Upper lobe of left lung (tissue), 4 donors: ENCODE measurements at regions not wholly inside any gene's neighbourhood (a gene's known extent, or its start where the extent isn't known, plus 50 kb on each side); places are given as distances from the start of the nearest gene placed in this dataset.

Experiments
- CTCF ChIP-seq, 6 experiments: fragments of 450-650 bp in 4 of 6; fragments of 200-600 bp in 2 of 6; sonication (generic) in 2 of 6; IDR thresholded peaks; one replicate each; pipeline ENCODE4 v1.5.1; 2016 to 2019; ENCODE audit warnings: antibody characterized with exemption in 6 of 6
- POLR2A ChIP-seq, 4 donors: fragments of 450-650 bp; IDR thresholded peaks; one replicate each; pipeline ENCODE4 v1.5.1; 2016 to 2017; ENCODE audit warnings: antibody characterized with exemption in 4 of 4, mild to moderate bottlenecking in 2 of 4
- POLR2AphosphoS5 ChIP-seq, 2 donors: sonication (generic); formaldehyde crosslinking; IDR thresholded peaks; one replicate each; pipeline ENCODE4 v1.5.1; 2017; ENCODE audit warnings: antibody characterized with exemption in 2 of 2

- TF ChIP-seq POLR2A (IDR thresholded peaks at IDR 0.05) (no peak), POLR2AphosphoS5 (IDR thresholded peaks at IDR 0.05) (no peak), CTCF (IDR thresholded peaks at IDR 0.05) (no peak)
Measured at GRCh38 chr7:46153951-46154787, 233.1 kb upstream of the IGFBP3 start.
